NCI-H2081 (cell line): ENCODE measurements at regions not wholly inside any gene's neighbourhood (a gene's known extent, or its start where the extent isn't known, plus 50 kb on each side); places are given as distances from the start of the nearest gene placed in this dataset.

ENCODE experiments used
- DNase-seq, 2 experiments: peaks; one replicate each; lab custom pipeline; 2025; lab: John Stamatoyannopoulos, UW

GRCh38 chr1:3954170-3955169, 54.4 kb upstream of the C1orf174 start:
- DNase-seq, result no peak

DNA sequence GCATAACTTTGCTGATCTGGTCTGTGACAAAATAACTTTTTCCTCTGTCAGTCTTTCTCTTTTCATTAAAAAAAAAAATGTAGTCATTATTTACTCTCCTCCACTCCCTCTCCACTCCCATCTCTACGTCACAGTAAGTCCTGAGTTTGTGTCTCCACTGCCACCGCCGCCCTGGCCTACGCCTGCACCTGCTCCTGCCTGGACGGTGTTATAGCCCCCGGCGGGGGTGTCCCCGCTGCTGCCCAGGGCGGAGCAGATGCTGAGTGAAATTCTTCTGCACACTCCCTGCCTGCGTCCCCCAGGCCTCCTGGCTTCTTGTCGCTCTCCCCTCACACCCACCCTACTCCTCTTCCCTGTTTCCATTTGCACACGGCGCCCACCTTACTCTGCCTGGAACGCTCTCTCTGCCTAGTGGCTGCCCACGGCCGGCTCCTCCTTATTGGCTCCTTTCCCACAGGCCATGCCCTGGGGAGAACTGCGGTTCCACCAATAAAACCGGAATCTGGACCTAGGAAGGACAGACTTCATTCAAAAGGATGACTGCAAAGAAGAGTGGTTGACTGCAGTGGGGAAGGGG, 55.2 kb upstream of the C1orf174 start:
- no peak for DNase-seq

DNA sequence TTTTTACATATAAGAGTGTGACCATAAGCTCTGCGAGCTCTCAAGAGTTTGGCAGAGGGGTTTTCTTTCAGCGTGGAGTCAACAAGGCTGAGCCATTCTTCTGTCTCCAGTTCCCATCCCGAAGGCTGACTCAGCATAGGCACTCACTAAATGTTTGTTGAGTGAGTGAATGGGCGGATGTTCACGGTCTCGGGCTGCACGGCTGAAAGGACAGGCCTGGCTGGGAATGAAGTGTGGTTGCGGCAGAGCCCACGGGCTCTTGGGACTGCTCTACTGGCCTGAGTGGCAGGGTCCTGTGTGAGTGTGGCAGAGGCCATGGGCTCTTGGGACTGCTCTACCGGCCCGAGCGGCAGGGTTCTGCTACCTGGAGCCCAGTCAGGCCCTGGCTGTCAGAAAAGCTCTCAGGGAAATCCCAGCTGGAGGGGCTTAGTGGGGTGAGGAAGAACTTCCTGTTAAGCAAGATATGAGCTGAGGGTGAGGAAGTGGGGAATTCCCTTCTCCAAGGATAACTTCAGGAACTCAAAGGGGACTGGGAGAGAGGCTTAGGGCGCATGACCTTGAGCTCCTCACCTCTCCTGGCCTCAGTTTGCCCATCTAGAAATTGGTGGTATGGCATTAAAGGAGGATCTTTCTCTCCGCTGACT, 56.6 kb upstream of the C1orf174 start:
- no peak for DNase-seq

- DNase-seq, result no peak
Measured at GRCh38 chr1:3959361-3959760, 59.3 kb upstream of the C1orf174 start.

DNA sequence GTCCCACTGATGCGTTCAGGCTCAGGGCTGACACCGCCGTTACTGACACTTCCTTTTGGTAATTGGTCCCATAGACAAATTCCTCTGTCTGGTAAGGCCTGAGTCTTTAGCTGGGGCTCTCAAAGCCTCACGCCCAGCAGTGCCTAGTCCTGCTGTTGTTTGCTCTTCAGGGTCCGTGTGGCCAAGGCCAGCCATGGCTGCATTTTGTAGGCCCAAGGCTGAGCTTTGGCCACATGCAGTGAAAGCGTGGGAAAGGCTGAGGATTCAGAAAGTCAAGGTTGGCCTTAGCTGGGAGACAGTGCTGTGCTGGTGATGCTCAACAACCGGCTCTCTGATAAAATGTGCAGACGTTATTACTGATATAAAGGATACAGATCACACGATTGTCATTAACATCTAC, 63.5 kb upstream of the C1orf174 start:
- DNase-seq, result no peak

- no peak for DNase-seq
Measured at GRCh38 chr1:3965693-3966092, 65.6 kb upstream of the C1orf174 start.

DNA sequence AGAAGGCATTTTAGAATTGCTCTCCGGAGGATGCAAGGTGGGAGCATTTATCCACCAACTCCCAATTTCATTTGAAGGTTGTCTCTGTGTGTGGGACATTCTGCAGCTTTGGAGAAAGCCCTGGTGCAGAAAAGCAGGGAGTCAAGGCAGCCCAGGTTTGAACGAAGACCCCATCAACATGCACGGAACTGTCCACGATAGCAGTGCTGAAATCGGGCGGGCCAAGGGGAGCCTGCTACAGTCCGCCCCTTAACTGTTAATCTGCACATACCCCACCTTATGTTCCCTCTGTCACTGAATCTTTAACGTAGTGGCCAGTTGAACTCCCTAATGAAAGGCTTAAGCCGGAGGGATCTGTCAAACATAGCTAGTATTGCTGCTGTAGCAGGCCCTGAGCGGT, 68.8 kb upstream of the C1orf174 start:
- DNase-seq, result no peak

GRCh38 chr1:3971981-3972380, 71.9 kb upstream of the C1orf174 start:
- no peak for DNase-seq

DNA sequence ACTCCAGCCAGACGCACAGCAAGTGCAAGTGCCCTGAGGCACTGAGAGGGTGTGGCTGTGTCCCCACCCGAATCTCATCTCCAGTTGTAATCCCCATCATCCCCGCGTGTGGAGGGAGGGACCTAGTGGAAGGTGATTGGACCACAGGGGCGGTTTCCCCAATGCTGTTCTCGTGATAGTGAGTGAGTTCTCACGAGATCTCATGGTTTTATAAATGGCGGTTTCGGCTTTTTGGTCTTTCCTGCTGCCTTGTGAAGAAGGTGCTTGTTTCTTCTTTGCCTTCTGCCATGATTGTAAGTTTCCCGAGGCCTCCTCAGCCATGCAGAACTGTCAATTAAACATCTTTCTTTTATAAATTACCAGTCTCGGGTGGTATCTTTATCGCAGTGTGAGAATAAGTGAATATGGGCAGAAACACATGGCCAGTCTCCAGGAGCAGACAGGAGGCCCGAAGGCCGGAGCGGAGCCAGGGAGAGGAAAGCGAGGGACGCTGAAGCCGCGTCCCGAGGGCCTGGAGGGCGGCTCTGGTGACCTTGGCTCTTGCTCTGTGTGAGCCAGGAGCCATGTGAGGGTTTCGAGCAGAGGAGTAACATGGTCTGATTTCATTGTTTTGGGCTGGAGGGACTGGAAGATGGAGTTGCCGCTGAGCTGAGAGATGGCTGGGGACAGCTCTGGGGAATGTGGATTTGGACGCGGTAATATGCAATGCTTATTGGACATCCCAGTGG, 76.0 kb upstream of the C1orf174 start:
- no peak for DNase-seq

GRCh38 chr1:3976821-3977220, 76.7 kb upstream of the C1orf174 start:
- no peak for DNase-seq

DNA sequence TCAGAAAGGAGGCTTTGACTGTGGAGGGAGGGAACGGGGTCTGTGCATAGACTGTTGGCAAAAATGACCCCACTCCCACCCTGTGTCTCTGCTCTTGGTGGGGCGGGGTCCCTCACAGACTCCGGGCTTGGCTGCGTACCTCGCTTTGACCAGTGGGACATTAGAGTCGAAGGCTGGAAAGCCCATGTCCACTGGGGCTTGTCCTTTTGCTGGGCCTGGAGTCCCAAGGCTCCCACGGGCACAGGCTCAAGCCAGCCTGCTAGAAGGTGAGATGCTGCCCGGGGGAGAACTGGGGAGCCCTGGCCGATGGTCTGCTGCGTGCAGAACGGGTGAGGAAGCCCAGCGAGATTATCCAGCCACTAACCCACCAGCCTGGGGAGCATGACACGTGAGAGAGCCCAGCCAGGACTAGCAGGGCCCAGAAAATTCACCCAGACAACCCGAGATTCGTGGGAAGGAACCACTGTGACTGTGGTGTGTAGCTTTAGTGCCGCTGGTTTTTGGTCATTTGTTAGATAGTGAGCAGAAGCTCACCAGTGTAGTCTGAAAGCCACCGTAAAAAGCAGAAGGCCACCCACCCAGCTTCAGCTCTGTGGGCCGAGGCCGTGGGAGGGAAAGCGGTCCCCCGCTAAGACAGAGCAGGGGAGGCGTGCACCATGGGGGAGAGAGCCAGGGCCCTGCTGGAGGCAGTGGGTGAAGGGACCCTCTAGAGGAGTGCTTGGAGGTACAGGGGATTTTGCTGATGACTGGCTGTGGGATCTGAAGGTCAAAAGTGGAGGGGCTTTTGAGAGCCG, 78.3 kb upstream of the C1orf174 start:
- DNase-seq, result no peak

DNA sequence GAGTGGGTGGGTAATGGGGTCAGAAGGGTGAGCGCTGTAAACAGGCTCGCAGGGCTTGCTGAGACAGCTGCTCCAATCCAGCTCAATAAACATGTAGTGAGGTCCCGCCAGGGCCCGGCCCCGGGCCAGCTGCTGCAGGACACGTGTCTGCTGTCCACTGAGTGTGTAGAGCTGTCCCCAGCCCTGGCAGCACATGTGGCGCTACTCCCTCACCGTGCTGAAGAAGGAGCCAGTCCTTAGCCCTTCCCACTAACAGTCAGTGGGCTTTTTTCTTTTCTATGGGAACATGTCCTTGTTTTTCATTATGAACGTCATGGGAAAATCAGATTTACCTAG, 78.9 kb upstream of the C1orf174 start:
- no peak for DNase-seq

GRCh38 chr1:3981261-3981660, 81.2 kb upstream of the C1orf174 start:
- DNase-seq, result no peak

- DNase-seq, result no peak
Measured at GRCh38 chr1:3981746-3982505, 81.9 kb upstream of the C1orf174 start.

- DNase-seq, result no peak
Measured at GRCh38 chr1:3983181-3983580, 83.1 kb upstream of the C1orf174 start.

DNA sequence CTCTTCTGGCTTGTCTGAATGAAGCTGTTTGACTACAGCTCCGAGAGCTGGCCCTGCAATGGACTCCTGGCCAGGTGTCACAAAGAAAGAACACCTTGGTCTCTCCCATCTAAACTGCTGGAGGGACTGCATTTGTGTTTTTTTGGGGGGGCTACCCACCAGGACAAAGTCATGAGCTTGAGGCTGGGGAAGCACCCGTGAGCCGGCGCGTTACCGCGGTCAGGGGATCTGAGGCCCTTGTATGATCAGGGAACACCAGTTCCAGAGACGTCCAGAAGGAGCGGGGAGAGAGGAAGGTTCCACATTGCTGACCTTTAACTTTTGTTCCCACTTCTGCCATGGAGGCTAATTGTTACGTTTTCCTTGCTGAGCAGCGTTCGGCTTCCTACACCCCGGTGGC, 84.5 kb upstream of the C1orf174 start:
- DNase-seq, result no peak

GRCh38 chr1:3986686-3987218, 86.7 kb upstream of the C1orf174 start:
- no peak for DNase-seq

DNA sequence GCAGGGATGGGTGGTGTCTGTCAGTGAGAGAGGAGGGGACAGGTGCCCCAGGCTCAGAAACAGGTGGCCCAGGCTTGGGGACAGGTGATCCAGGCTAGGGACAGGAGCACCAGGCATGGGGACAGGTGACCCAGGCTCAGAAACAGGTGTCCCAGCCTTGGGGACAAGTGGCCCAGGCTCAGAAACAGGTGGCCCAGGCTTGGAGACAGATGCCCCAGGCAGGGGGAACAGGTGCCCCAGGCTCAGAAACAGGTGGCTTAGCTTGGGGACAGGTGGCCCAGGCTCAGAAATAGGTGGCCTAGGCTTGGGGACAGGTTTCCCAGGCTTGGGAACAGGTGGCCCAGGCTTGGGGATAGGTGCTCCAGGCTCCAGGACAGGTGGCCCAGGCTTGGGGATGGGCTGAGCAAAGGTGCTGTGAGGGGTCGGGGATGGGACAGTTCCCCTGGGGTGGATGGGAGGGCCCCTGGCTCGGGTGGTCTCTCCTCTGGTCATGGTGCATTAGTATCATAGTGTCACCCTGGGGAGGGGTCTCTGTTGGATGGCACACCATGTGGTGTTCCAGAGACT, 87.7 kb upstream of the C1orf174 start:
- no peak for DNase-seq

GRCh38 chr1:3988431-3988830, 88.4 kb upstream of the C1orf174 start:
- no peak for DNase-seq

- no peak for DNase-seq
Measured at GRCh38 chr1:3989465-3989864, 89.4 kb upstream of the C1orf174 start.
